CD4-positive, alpha-beta T cell (primary cell): ENCODE measurements at regions not wholly inside any gene's neighbourhood (a gene's known extent, or its start where the extent isn't known, plus 50 kb on each side); places are given as distances from the start of the nearest gene placed in this dataset.

Source experiments
- ATAC-seq: fragments of 200-7000 bp; cut with Tn5 transposase; one replicate; pipeline ENCODE4 v1.10.0; 2022; ENCODE audit warnings: mild to moderate bottlenecking; ENCODE audit not compliant: poor library complexity
- CTCF ChIA-PET: fragments of 350-600 bp; sonication (Branson Sonifier 250); formaldehyde crosslinking; loops from one replicate; lab custom pipeline; 2021; ENCODE audit warnings: antibody characterized with exemption, inconsistent platforms; lab: Charles Lee
- POLR2A ChIA-PET: fragments of 350-600 bp; sonication (Branson Sonifier 250); formaldehyde crosslinking; loops from one replicate; lab custom pipeline; 2021; ENCODE audit warnings: antibody characterized with exemption, inconsistent platforms; lab: Charles Lee
- DNase-seq, 14 experiments: peaks; one replicate each; pipeline ENCODE4 v3.0.0-alpha.2; 2013 to 2020; ENCODE audit warnings: mixed read lengths in 2 of 14
- H3K27ac ChIP-seq, 2 donors: one replicate each; pipeline versions ENCODE4 v1.5.1 to v1.7.0; 2013; ENCODE audit warnings: low read length in 2 of 2, low read depth in 1 of 2, mild to moderate bottlenecking in 1 of 2
- H3K27me3 ChIP-seq, 2 experiments: 1 replicate in 1 of 2; 2 replicates in 1 of 2; pipeline versions ENCODE4 v1.6.1 to v1.7.0; 2013; ENCODE audit warnings: low read length in 2 of 2, control low read depth in 1 of 2, mild to moderate bottlenecking in 1 of 2, moderate library complexity in 1 of 2; ENCODE audit not compliant: insufficient read depth in 2 of 2, control insufficient read depth in 1 of 2
- H3K36me3 ChIP-seq: one replicate; pipeline ENCODE4 v1.6.1; 2013; ENCODE audit warnings: low read length, control low read depth; ENCODE audit not compliant: insufficient read depth
- H3K4me1 ChIP-seq: one replicate; pipeline ENCODE4 v1.6.1; 2013; ENCODE audit warnings: low read length, control low read depth; ENCODE audit not compliant: insufficient read depth
- H3K4me3 ChIP-seq: one replicate; pipeline ENCODE4 v1.5.1; 2013; ENCODE audit warnings: mild to moderate bottlenecking, low read length, moderate library complexity
- H3K9me3 ChIP-seq, 2 experiments: 1 replicate in 1 of 2; 2 replicates in 1 of 2; pipeline versions ENCODE4 v1.6.1 to v1.7.0; 2013; ENCODE audit warnings: low read length in 2 of 2, mild to moderate bottlenecking in 2 of 2, control low read depth in 1 of 2, moderate library complexity in 1 of 2; ENCODE audit not compliant: control insufficient read depth in 1 of 2, insufficient read depth in 1 of 2
- H3K27ac Mint-ChIP-seq: one replicate; pipeline ENCODE4 v1.8.0; 2020; ENCODE audit warnings: mixed read lengths
- H3K27me3 Mint-ChIP-seq: one replicate; pipeline ENCODE4 v1.8.0; 2021; ENCODE audit warnings: mixed read lengths
- H3K36me3 Mint-ChIP-seq: one replicate; pipeline ENCODE4 v1.8.0; 2021; ENCODE audit warnings: low read depth, mixed read lengths
- H3K4me1 Mint-ChIP-seq: one replicate; pipeline ENCODE4 v1.8.0; 2021; ENCODE audit warnings: low read depth, mixed read lengths
- H3K4me3 Mint-ChIP-seq: one replicate; pipeline ENCODE4 v1.8.0; 2020; ENCODE audit warnings: mild to moderate bottlenecking, mixed read lengths
- H3K9me3 Mint-ChIP-seq: one replicate; pipeline ENCODE4 v1.8.0; 2020; ENCODE audit warnings: mixed read lengths
- intact Hi-C, 2 experiments: fragments of 100-400 bp; cut with DNase I in 1 of 2; cut with micrococcal nuclease in 1 of 2; formaldehyde crosslinking; loops; one replicate each; pipeline versions ENCODE4 v1.15.1 to v1.9.0; 2023 to 2025; cut with DNase I, micrococcal nuclease
- TF ChIP-seq, protein P1 (sequence below): fragments of 200-600 bp; IDR thresholded peaks from one replicate; pipeline ENCODE4 v1.8.0; 2022; ENCODE audit warnings: antibody characterized with exemption, mild to moderate bottlenecking

GRCh38 chr18:73735836-73736235 is 411.8 kb downstream of the FBXO15 start:
- Mint-ChIP-seq H3K4me1 (no peaks in the 10 kb centered on the region), H3K9me3 (no peaks in the 10 kb centered on the region), H3K36me3 (no peaks in the 10 kb centered on the region), H3K27ac (no peak overlapping the region), H3K27me3 (no peaks in the 10 kb centered on the region), H3K4me3 (no peak overlapping the region)
- H3K4me1 ChIP-seq: no peaks in the 10 kb centered on the region
- H3K36me3 ChIP-seq: no peaks in the 10 kb centered on the region
- no peak overlapping the region for H3K4me3 ChIP-seq
- ChIA-PET POLR2A (no interaction called here), CTCF (no interaction called here)
- no peaks in the 10 kb centered on the region for H3K9me3 ChIP-seq
- no peak for ATAC-seq
- H3K27me3 ChIP-seq: no peaks in the 10 kb centered on the region
- DNase-seq: no peak
- TF ChIP-seq, protein P1, sequence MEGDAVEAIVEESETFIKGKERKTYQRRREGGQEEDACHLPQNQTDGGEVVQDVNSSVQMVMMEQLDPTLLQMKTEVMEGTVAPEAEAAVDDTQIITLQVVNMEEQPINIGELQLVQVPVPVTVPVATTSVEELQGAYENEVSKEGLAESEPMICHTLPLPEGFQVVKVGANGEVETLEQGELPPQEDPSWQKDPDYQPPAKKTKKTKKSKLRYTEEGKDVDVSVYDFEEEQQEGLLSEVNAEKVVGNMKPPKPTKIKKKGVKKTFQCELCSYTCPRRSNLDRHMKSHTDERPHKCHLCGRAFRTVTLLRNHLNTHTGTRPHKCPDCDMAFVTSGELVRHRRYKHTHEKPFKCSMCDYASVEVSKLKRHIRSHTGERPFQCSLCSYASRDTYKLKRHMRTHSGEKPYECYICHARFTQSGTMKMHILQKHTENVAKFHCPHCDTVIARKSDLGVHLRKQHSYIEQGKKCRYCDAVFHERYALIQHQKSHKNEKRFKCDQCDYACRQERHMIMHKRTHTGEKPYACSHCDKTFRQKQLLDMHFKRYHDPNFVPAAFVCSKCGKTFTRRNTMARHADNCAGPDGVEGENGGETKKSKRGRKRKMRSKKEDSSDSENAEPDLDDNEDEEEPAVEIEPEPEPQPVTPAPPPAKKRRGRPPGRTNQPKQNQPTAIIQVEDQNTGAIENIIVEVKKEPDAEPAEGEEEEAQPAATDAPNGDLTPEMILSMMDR: no peak
- intact Hi-C loops: no loop called here
- no peak overlapping the region for H3K27ac ChIP-seq

GRCh38 chr18:73733806-73734314 is 413.8 kb downstream of the FBXO15 start:
- Histone ChIP-seq H3K27ac (no peak overlapping the region), H3K4me3 (no peak overlapping the region), H3K4me1 (no peaks in the 10 kb centered on the region), H3K27me3 (no peaks in the 10 kb centered on the region), H3K36me3 (no peaks in the 10 kb centered on the region), H3K9me3 (no peaks in the 10 kb centered on the region)
- no peak for ATAC-seq
- DNase-seq: no peak
- no peaks in the 10 kb centered on the region for H3K9me3 Mint-ChIP-seq
- no peaks in the 10 kb centered on the region for H3K27me3 Mint-ChIP-seq
- no peaks in the 10 kb centered on the region for H3K4me1 Mint-ChIP-seq
- no peaks in the 10 kb centered on the region for H3K36me3 Mint-ChIP-seq
- ChIA-PET POLR2A (no interaction called here), CTCF (no interaction called here)
- TF ChIP-seq, protein P1: no peak
- intact Hi-C loops: no loop called here
- no peak overlapping the region for H3K4me3 Mint-ChIP-seq
- H3K27ac Mint-ChIP-seq: no peak overlapping the region

- TF ChIP-seq, protein P1: no peak
- DNase-seq (no peak), ATAC-seq (no peak)
- intact Hi-C loops: no loop called here
- Mint-ChIP-seq H3K4me1 (no peaks in the 10 kb centered on the region), H3K36me3 (no peaks in the 10 kb centered on the region), H3K27ac (no peak overlapping the region), H3K9me3 (no peaks in the 10 kb centered on the region), H3K27me3 (no peaks in the 10 kb centered on the region), H3K4me3 (no peak overlapping the region)
- CTCF ChIA-PET: no interaction called here
- Histone ChIP-seq H3K9me3 (no peaks in the 10 kb centered on the region), H3K4me1 (no peaks in the 10 kb centered on the region), H3K4me3 (no peak overlapping the region), H3K27me3 (no peaks in the 10 kb centered on the region), H3K27ac (no peak overlapping the region), H3K36me3 (no peaks in the 10 kb centered on the region)
- POLR2A ChIA-PET: no interaction called here
Observed at GRCh38 chr18:73733376-73733775, 414.3 kb downstream of the FBXO15 start.
